T-helper 1 cell (primary cell): ENCODE measurements at regions not wholly inside any gene's neighbourhood (a gene's known extent, or its start where the extent isn't known, plus 50 kb on each side); places are given as distances from the start of the nearest gene placed in this dataset.
"Not testable (repeated sequence)": the region's sequence is repeated elsewhere in the genome, so short reads cannot be mapped to it uniquely, and the experiment has no call there.

Source experiments
- DNase-seq, 5 donors: peaks; one replicate each; pipeline ENCODE4 v3.0.0-alpha.2; 2012 to 2020

DNA sequence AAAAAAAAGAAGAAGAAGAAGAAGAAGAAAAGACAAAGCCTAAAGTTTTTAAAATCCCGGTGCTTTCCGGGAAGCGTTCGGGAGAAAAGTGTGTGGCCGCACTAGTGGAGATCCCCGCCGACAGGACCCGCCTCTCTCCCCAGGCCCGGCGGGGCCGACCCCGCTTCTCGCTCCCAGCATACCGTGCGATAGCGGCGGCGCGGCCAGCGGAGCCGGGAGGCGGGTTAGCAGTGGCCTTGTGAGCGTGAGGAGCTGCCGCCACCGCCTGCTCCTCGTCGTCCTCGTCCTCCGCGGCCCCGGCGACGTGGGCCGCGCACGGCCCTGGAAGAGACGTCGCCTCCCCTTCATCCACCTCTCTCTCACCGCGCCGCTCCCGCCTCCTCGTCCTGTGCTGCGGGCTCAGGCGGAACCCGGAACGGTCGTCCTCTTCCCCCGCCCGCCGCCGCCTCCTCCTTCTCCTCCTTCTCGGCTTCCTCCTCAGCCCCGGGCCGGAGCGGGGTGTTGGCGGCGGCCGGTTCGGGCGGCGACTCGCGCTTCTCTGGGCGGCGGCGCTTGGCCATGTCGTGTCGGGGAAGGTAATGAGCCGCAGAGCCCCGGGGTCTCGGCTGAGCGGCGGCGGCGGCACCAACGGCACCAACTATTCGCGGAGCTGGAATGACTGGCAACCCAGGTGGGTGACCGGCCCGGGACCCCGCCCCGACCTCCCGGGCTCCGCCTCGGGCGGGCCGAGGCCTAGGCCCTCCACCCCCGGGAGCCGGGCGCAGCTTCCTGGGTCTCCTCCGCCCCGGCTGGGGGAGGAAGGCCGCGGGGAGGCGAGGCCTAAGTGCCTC, 62.6 kb upstream of the CDR2 start:
- DNase-seq, result peak; percentile 33 to 76 (median 63)

DNA sequence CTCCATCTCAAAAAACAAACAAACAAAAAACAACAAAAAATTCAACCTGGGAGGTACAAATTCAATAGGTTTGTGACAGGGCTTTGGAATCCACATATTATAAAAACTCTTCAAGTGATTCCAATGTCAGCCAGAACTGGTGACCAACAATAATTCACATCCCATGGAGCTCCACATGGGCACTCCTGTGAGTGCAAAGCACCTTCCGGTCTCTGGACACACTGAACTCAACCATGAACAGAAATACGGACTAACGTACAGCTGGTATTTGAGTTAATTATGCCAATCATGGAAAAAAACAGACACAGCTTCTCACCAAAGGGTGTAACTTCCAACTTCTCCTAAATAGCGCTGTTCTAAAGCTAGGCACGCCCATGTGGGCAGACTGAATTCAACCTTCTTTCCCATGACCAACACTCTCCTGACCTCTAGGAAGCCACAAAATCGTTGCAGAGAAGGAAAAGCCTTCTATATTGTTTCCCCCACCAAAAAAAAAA, 62.0 kb upstream of the CDR2 start:
- not testable (repeated sequence) for DNase-seq

DNA sequence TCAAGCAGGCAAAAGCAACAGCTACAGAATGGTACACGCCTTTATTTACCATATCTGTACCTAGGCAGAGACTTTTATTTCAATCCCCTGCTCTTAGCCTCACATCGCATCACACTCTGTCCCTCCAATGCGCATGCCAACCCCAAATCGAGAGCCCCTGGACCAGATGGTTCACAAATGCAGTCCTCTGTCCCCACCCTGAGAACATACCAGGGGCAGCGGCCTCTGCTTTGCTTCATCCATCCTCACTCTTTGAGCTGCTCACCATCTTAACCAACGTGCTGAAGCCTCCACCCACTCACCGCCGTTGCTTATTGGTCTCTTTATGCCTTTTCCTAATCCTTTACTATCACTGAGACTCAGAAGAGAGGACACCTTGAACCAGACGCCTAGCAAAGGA, 56.9 kb upstream of the CDR2 start:
- not testable (repeated sequence) for DNase-seq

DNA sequence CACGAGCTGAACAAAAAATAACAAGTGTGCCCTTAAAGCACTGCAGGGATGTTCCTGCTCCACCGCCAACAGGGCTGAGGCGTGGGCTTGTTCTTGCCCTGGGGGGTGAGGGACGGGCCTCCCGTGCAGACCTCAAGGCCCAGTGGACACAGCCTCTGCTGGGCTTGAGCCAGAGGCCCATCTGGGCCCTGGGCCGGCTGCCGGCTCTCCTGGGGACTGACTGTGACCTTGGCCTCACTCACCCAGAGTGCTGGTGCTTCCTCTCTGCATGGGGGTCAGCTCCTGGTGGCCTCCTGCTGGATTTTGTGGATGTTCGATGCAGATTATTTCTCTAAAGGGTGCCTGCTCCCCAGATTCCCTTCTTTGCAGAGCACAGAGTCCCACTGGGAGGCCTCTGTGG, 54.2 kb upstream of the CDR2 start:
- no peak for DNase-seq

GRCh38 chr16:22427556-22427955, 53.1 kb upstream of the CDR2 start:
- no peak for DNase-seq

DNA sequence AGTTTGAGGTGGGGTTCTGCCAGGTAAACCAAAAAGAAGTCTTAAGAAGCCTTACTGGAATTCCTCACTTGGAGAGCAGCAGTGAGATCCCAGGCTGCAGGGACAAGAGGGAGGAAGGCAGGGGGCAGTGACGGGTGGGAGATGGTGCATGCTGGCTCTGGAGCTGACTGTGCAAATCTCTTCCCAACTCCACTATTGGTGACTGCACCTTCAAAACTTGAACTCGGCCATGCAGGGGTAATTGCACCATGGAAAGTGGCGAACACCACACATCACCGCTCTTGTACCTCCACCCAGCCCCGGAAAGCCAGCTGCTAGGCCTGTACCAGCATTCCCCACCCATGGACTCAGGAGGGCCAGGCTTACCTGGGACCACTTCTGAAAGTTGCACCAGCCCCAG, 51.4 kb upstream of the CDR2 start:
- no peak for DNase-seq

DNA sequence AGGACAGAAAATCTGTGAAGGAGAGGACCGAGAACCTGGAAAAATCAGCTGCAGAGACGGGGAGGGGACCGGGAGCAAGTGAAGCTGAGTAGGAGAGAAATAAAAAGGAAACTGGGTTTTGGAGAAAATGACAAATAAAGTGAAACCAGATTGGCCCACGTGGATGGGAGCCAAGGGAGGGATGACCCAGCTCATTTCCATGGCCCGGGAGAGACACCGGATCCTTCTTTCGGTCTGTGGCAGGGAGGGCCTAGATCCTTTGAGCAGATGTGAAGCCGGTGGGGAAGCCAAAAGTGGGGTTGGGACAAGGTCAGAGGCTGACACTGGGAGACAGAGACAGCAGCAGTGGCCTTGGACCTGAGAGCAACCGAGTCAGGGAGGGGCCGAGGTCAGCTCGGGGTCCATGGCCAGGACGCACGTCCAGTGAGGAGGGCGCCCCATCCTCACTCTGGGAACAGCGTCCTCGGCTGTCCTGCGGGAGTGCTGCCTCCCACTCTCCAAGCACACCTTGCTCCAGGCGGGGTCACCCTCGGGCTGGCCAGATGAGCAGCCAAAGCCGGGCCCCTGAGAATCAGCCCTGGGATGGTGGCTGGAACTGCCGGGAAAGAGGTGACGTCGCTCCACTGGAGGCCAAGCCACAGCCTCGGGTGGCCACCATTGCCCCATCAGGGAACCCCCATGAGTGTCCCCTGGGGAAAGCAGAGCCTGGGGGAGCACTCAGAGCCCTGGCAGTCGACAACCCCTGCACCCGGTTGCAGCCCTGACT, 50.8 kb upstream of the CDR2 start:
- no peak for DNase-seq

DNA sequence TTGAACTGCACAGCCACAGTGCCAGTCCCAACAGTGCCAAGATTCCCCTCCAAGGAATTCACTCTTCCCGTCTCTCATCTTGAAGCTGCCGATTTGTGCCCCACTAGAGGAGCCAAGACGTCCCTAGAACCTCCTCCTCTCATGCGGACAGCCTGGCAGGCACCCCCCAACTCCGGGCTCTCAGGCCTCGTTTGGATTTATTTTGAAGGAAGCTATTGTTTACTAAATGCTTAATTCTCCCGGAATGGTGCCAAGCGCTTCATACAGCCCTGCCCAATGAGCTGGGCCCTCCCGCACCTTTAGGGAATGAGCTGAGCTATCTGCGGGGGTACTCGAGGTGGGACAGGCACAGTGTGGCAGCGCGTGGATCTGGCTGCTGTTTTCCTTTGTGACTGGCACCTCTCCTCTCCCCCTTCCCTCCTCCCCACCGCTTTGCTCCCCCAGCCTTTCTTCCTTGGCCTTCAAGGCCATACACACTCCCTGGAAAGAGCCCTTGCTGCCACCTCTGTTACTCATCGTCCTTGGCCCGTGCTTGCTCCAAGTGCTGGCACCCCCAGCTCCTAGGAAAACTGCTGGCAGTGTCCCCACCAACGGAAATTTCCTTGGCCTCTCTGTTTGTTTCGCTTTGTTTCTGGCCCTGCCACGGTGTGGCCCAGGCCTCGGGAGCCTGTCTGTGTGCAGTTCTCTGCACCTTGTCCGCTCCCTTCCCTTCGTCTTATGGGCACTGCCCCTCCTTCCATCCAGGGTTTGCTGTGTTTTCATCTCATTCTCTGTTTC, 49.9 kb upstream of the CDR2 start:
- no peak for DNase-seq
